ENCODE measurements at regions not wholly inside any gene's neighbourhood (a gene's known extent, or its start where the extent isn't known, plus 50 kb on each side); places are given as distances from the start of the nearest gene placed in this dataset.

DNA sequence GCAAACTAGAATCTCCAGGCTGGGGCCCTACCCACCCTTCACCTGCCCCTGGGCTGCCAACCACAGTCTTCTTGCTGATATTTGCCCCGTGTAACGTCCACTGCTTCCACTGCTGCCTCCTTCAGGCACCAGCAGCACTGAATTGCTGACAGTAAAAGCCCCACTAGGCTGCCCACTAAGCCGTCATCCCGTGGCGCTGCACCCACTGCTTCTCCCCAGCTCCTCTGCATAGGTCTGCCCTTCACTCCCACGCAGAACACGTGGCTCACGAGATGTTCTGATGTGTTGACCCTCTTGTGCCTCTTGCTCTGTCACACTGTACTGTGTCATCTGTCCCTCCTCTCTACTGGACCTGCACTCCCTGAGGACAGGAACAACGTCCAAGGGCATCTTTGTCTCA lies 86.3 kb upstream of the HIVEP1 start:
- no peak for DNase-seq (ENCODE audit: low spot score)

- DNase-seq (ENCODE audit: low spot score) = no peak
These were observed 88.5 kb upstream of the HIVEP1 start for GRCh38 chr6:11923621-11924020.

GRCh38 chr6:11922901-11923300 lies 89.2 kb upstream of the HIVEP1 start:
- DNase-seq (ENCODE audit: low spot score) = no peak

- no peak for DNase-seq (ENCODE audit: low spot score)
These were observed 90.4 kb upstream of the HIVEP1 start for GRCh38 chr6:11921751-11922150.

- DNase-seq (ENCODE audit: low spot score) = peak; percentile 92
These were observed 91.1 kb upstream of the HIVEP1 start for GRCh38 chr6:11921017-11921438.

DNA sequence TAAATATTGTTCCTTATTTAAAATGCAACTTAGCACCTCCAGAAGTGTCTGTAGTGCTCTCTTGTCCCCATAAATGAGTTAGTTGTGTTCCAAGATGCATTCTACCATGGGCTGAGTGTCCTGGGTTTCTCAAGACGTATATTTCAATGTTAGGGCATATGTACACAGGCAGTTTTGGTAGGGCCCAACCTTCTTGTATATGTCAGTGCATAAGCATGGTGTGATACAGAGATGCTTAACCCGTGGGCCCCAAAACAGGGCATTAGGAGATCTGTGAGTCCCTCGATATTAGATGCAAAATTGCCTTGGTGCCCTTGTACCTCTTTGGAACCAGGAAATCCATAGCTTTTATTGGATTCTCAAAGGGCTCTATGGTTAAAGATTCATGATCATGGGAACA lies 91.5 kb upstream of the HIVEP1 start:
- no peak for DNase-seq (ENCODE audit: low spot score)

DNA sequence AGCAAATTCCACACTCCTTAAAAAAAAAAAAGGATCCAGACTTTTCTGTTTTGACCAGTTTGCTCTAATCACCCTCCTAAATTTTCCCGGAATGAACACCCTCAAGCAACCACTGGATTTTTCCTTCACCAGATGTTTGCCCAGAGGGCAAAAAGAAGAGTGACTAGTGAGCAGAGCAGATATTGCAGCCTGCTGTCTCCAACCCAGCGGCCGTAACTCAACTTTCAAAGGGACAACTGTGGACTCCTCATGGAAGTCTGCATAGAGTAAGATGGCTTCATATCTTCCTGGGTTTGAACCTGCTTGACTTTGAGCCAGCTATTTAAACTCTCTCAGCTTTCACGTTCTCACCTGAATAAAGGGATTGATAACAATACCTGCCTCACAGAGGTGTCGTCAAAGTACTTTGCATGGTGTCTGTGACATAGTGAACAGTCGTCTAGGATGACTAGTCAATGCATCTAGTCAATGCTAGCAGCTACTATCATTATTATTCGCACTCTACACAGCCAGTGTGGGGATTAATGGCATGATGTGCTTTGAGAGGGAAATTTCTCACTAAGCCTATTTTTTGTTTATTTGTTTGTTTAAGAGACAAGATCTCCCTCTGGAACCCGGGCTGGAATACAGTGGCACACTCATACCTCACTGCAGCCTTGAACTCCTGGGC lies 92.2 kb upstream of the HIVEP1 start:
- DNase-seq (ENCODE audit: low spot score) = no peak

DNA sequence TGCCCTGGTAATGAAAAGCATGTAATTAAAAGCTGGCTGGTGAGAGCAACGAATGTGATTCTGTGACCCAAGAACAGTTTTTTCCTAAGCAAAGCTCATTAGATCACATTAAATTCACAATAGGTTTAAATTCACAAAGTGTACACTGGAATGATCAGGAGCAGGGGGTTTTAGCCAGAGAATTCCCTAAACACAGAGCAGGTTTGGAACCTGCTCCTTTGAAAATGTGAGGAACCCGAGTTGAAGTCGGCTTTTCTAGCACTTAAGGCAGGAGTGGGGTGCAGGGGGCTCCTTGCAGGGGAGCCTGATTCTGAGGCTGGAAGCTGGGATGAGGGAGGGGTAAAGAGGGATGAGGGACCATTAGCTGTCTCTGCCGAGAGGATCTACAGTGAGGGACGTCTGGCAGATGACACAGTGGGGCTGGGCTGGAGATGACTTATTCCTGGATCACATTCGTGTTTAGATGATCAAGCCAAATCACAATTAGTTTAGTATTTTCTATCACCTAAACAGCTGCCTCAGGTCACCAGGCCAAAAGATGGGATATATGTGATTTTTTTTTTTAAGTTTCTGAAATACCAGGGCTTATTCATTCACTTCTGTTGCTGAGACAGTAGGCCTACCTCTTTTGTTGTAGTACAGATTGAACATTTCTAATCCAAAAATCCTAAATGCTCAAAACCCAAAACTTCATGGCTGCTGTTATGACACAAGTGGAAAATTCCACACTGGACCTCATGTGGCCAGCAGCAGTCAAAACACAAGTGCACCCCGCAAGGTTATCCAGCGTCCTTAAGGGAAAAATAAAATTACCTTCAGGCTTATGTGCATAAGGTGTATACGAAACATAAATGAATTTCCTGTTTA lies 93.1 kb upstream of the HIVEP1 start:
- peak; percentile 38 for DNase-seq (ENCODE audit: low spot score)

GRCh38 chr6:11917951-11918738 lies 94.0 kb upstream of the HIVEP1 start:
- peak; percentile 73 for DNase-seq (ENCODE audit: low spot score)

DNA sequence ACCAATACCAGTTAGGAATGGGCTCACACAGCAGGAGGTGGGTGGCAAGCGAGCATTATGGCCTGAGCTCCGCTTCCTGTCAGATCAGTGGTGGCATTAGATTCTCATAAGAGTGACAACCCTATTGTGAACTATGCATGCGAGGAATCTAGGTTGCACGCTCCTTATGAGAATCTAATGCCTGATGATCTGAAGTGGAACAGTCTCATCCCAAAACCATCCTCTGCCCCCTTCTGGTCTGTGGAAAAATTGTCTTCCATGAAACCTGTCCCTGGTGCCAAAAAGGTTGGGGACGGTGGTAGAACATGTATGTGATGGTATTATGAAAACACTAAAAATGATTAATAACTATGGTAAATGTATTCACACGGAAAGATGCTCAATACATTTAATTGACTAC lies 99.7 kb upstream of the HIVEP1 start:
- DNase-seq (ENCODE audit: low spot score) = no peak

DNA sequence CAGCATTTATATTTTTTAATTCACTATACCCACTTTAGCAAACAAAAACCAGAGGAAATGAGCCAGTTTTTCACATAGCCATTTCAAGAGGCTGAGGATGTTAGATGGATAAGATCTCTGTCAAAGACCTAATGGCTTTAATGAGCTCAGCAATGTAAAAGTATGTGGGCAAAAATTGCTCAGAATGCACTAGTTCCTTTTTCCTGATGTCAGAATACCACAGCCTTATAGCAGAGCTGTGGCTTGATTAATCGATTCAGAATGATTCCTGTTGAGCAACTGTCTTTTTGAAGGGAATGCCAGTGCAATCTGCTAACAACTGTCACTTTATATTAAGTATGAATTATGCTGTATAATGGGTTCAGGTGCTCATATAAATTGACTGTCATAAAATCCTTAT lies 100.6 kb upstream of the HIVEP1 start:
- DNase-seq (ENCODE audit: low spot score) = peak; percentile 51

GRCh38 chr6:11909696-11910132 lies 102.4 kb upstream of the HIVEP1 start:
- DNase-seq (ENCODE audit: low spot score) = peak; percentile 54

- DNase-seq (ENCODE audit: low spot score) = no peak
These were observed 103.5 kb upstream of the HIVEP1 start for GRCh38 chr6:11908436-11909105.

- DNase-seq (ENCODE audit: low spot score) = no peak
These were observed 108.5 kb upstream of the HIVEP1 start for GRCh38 chr6:11903645-11904044.

- DNase-seq (ENCODE audit: low spot score) = no peak
These were observed 109.6 kb upstream of the HIVEP1 start for GRCh38 chr6:11902527-11902926.

- DNase-seq (ENCODE audit: low spot score) = no peak
These were observed 111.2 kb upstream of the HIVEP1 start for GRCh38 chr6:11900662-11901598.

DNA sequence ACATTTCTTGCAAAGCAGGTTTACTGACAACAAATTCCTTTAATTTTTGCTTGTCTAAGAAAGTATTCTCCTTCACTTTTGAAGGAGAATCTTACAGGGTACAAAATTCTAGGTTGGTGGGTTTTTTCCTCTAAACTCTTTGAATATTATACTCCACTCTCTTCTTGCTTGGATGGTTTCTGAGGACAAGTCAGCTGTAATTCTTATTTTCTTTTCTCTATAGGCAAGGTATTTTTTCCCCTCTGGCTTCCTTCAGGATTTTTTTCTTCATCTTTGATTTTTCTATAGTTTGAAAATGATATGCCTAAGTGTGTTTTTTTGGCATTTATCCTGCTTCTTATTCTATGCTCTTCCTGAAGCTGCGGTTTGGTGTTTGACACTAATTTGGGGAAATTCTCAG lies 112.5 kb upstream of the HIVEP1 start:
- no peak for DNase-seq (ENCODE audit: low spot score)

GRCh38 chr6:11894212-11894611 lies 115.6 kb upstream of the ADTRP start:
- DNase-seq (ENCODE audit: low spot score) = no peak

GRCh38 chr6:11891547-11891946 lies 112.9 kb upstream of the ADTRP start:
- no peak for DNase-seq (ENCODE audit: low spot score)

- no peak for DNase-seq (ENCODE audit: low spot score)
These were observed 112.2 kb upstream of the ADTRP start for GRCh38 chr6:11890849-11891248.

GRCh38 chr6:11890209-11890608 lies 111.6 kb upstream of the ADTRP start:
- no peak for DNase-seq (ENCODE audit: low spot score)

All from GM03348 (cell line).